Cardiac fibroblast (primary cell): ENCODE measurements at regions not wholly inside any gene's neighbourhood (a gene's known extent, or its start where the extent isn't known, plus 50 kb on each side); places are given as distances from the start of the nearest gene placed in this dataset.

Experiments used
- DNase-seq, 2 donors: peaks; one replicate each; pipeline versions ENCODE4 v3.0.0 to v3.0.0-alpha.2; 2010; ENCODE audit warnings: low read depth in 2 of 2
- H3K4me3 ChIP-seq, 2 donors: replicated peaks in 1 of 2; 1 replicate in 1 of 2; 2 replicates in 1 of 2; pipeline ENCODE4 v1.5.1; 2011; ENCODE audit warnings: low read depth in 2 of 2, low read length in 2 of 2, mild to moderate bottlenecking in 2 of 2, moderate library complexity in 1 of 2
- TF ChIP-seq, protein P1 (sequence below): IDR thresholded peaks from one replicate; pipeline ENCODE4 v1.5.1; 2011; ENCODE audit warnings: low read depth, mild to moderate bottlenecking, low read length, inconsistent platforms

DNA sequence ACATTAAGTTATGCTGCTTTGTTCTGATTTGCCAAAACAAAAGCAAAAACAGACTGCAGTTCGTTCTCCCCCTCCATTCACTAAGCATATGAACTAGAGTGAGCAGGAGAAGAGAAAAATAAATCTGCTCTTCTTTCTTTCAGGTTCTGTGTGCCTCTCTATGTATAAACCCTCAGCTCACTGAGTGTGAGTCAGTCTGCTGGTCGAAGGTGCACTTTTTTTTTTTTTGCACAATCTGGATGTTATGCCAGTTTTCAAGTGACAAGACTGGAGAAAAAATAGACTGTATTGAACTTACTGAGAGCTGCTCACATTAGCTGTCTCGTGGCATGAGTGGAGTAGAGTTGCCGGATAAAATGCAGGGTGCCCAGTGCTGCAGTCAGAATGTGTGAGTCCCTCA lies 244.6 kb upstream of the ATP10B start:
- TF ChIP-seq, protein P1, sequence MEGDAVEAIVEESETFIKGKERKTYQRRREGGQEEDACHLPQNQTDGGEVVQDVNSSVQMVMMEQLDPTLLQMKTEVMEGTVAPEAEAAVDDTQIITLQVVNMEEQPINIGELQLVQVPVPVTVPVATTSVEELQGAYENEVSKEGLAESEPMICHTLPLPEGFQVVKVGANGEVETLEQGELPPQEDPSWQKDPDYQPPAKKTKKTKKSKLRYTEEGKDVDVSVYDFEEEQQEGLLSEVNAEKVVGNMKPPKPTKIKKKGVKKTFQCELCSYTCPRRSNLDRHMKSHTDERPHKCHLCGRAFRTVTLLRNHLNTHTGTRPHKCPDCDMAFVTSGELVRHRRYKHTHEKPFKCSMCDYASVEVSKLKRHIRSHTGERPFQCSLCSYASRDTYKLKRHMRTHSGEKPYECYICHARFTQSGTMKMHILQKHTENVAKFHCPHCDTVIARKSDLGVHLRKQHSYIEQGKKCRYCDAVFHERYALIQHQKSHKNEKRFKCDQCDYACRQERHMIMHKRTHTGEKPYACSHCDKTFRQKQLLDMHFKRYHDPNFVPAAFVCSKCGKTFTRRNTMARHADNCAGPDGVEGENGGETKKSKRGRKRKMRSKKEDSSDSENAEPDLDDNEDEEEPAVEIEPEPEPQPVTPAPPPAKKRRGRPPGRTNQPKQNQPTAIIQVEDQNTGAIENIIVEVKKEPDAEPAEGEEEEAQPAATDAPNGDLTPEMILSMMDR = no peak
- H3K4me3 ChIP-seq = no peak overlapping the region
- DNase-seq = no peak

DNA sequence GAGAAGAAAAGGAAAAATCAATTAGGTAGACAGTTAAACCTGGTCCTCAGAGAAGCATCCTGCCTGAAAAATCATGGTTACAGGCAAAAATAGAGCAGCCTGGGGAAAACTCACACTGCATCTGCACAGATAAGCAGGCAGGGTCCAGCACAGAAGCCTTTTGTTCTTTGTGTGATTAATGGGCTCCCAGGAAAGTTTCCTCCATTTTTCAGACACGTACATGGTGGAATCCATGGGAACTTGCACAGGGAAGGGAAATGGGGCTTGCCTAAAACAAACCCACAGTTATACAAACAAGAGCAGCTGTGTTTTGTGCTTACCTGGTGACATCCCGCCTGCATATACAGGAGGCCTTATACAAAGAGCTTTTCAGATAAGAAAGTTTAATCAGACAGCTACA lies 243.9 kb upstream of the ATP10B start:
- DNase-seq = no peak
- TF ChIP-seq, protein P1 = no peak
- no peak overlapping the region for H3K4me3 ChIP-seq

DNA sequence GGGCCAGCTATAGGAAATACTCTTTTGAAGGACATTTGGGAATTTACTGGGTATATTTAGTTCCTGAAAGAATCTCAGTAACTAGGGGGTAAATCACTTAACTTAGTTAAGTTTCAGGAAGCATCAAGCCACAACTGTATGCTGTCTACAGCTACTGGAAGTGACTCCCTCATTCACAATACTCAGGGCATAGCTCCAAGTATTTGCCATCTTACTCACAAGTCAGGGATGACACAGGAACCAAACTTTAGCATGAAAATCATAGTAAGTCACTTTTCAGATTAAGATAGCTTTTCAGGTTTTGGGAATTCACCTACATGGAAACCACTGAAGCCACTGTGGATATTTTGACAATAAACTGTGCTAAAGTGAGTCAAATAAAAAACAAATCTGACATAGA lies 242.4 kb upstream of the ATP10B start:
- H3K4me3 ChIP-seq = no peak overlapping the region
- TF ChIP-seq, protein P1 = no peak
- DNase-seq = peak; percentile 5 to 45

DNA sequence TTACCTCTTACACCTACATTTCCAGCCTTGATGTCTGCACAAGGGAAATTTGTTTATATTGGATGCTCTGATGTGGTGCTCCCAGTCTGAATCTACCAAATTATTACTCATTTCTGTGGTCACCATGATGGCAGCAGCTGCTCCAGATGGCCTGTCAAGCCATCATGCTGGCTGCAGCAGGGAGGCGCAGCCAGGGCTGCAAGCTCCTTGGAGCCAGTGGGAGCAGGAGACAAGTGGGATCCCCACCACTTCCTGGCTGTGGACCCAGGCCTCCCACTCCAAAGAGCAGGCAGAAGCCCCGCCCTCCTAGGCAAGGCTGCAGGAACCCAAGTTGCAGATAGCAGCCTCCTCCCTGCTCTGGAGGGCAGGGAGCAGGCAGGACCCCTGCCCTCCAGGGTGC lies 241.1 kb upstream of the ATP10B start:
- DNase-seq = no peak
- no peak overlapping the region for H3K4me3 ChIP-seq
- TF ChIP-seq, protein P1 = no peak

DNA sequence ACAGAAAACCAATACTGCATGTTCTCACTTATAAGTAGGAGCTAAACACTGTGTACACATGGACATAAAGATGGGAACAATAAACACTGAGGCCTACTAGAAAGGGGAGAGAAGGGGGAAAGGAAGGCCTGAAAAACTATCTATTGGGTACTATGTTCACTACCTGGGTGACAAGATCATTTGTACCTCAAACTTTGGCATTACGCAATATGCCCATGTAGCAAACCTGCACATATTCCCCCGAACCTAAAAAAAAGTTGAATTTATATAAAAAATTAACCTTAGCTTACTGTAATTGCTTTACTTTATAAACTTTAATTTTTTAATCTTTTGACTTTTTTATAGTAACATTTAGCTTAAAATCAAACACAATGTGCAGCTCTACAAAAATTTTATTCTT lies 237.6 kb upstream of the ATP10B start:
- no peak for DNase-seq
- no peak overlapping the region for H3K4me3 ChIP-seq
- TF ChIP-seq, protein P1 = no peak

DNA sequence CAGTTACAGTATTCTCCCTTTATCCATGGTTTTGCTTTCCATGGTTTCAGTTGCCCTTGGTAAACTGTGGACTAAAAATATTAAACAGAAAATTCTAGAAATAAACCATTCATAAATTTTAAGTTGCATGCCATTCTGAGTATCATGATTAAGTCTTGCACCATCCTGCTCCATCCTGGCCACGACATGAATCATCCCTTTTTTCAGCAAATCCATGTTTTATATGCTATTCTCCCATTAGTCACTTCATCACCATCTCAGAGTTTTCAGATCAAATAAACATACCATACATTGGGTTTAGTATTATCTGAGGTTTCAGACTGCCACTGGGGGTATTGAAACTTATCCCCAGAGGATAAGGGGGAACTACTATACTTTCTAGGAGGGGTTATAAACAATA lies 234.4 kb upstream of the ATP10B start:
- TF ChIP-seq, protein P1 = no peak
- no peak overlapping the region for H3K4me3 ChIP-seq
- peak in 1 of 2 donors; percentile 17 for DNase-seq

DNA sequence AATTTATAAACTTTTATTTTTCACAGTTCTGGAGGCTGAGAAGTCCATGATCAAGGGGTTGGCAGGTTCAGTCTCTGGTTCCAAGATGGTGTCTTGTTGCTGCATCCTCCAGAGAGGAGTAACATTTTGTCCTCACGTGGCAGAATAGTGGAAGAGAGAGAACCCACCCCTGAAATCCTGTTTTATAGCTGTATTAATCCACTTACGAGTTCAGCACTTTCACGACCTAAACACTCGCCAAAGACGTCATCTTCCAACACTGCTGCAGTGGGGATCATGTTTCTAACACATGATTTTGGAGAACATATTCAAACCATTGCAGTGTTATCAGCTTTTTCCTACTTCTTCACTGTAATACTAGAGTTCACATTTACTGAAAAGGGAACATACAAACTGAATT lies 233.0 kb upstream of the ATP10B start:
- DNase-seq = no peak
- TF ChIP-seq, protein P1 = no peak
- H3K4me3 ChIP-seq = no peak overlapping the region
